ENCODE measurements at regions not wholly inside any gene's neighbourhood (a gene's known extent, or its start where the extent isn't known, plus 50 kb on each side); places are given as distances from the start of the nearest gene placed in this dataset.

DNA sequence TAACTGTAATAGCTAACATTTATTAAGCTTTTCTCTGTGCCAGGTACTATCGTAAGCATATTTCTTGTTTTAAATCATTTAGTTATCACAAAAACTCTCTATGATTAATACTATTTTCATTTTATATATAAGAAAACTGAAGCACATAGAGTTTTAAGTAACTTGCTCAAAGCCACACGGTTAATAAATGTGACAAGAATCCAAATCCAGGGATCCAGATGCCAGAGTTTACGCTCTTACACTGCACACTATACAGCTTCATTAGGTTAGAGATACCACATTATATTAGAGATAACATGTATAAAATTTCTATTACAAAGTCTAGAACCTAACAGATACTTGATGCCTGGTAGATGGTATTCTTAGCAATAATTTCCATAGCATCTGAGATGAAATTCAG, 265.2 kb downstream of the SHOX2 start:
- DNase-seq (ENCODE audit: low read depth, low spot score) (no peak), FAIRE-seq (no peak)
- no peaks in the 10 kb centered on the region for H3K36me3 ChIP-seq (ENCODE audit: control insufficient read depth in 2 of 2, extremely low read depth in 1 of 2, insufficient read depth in 2 of 2, low read length in 2 of 2)
- H2AFZ ChIP-seq (ENCODE audit: control insufficient read depth, low read length): no peak overlapping the region
- H4K20me1 ChIP-seq (ENCODE audit: control insufficient read depth, extremely low read depth, insufficient read depth, low read length): no peaks in the 10 kb centered on the region
- TF ChIP-seq, protein P1, sequence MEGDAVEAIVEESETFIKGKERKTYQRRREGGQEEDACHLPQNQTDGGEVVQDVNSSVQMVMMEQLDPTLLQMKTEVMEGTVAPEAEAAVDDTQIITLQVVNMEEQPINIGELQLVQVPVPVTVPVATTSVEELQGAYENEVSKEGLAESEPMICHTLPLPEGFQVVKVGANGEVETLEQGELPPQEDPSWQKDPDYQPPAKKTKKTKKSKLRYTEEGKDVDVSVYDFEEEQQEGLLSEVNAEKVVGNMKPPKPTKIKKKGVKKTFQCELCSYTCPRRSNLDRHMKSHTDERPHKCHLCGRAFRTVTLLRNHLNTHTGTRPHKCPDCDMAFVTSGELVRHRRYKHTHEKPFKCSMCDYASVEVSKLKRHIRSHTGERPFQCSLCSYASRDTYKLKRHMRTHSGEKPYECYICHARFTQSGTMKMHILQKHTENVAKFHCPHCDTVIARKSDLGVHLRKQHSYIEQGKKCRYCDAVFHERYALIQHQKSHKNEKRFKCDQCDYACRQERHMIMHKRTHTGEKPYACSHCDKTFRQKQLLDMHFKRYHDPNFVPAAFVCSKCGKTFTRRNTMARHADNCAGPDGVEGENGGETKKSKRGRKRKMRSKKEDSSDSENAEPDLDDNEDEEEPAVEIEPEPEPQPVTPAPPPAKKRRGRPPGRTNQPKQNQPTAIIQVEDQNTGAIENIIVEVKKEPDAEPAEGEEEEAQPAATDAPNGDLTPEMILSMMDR (optimal IDR thresholded peaks at IDR 0.05 in 1 of 3, IDR thresholded peaks at IDR 0.05 in 1 of 3, conservative IDR thresholded peaks at IDR 0.05 in 1 of 3; ENCODE audit: extremely low read depth in 1 of 3, insufficient read depth in 2 of 3, low read length in 3 of 3): no peak
- TF ChIP-seq EZH2 (IDR thresholded peaks at IDR 0.05; ENCODE audit: low read length): no peak
- H3K4me3 ChIP-seq (ENCODE audit: control insufficient read depth in 2 of 3, extremely low read depth in 1 of 3, insufficient read depth in 2 of 3, low read depth in 1 of 3, low read length in 3 of 3): no peak overlapping the region
- H3K4me1 ChIP-seq (ENCODE audit: control insufficient read depth, extremely low read depth, insufficient read depth, low read length): no peaks in the 10 kb centered on the region
- dilution Hi-C loops (cut with MboI; ENCODE audit: extremely low pct_ligation_motif_present, low sequenced_read_pairs): no loop called here
- H3K4me2 ChIP-seq (ENCODE audit: control insufficient read depth, extremely low read depth, insufficient read depth, low read depth, low read length): no peak overlapping the region
- H3K9ac ChIP-seq (ENCODE audit: control insufficient read depth, extremely low read depth, insufficient read depth, low read length): no peak overlapping the region
- no peaks in the 10 kb centered on the region for H3K27me3 ChIP-seq (ENCODE audit: control insufficient read depth, extremely low read depth, insufficient read depth, low read length)
- no peaks in the 10 kb centered on the region for H3K9me3 ChIP-seq (ENCODE audit: control insufficient read depth, low read depth, low read length)
- H3K79me2 ChIP-seq (ENCODE audit: control insufficient read depth, insufficient read depth, low read length): no peaks in the 10 kb centered on the region
- H3K9me1 ChIP-seq (ENCODE audit: control insufficient read depth, extremely low read depth, insufficient read depth, low read length): no peaks in the 10 kb centered on the region
- no peak overlapping the region for H3K27ac ChIP-seq (ENCODE audit: control insufficient read depth, insufficient read depth, low read length)

DNA sequence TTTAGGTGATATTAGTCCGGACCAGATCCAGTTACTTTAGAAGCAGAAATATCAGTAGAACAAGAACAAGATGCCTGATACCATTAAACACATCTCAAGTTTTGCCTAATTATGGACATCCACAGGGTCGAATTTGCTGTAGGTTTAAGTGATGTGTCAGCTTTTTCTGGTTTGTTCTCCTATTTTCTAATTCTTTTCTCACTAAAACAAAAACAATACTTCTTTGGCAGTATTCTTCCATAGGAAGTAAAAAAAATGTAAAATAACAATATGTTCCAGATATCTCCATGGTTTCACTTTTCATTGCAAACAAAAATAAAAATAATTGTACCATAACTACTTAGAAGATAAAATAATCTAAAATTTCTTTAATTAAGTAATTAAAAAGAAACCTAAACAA, 265.7 kb downstream of the SHOX2 start:
- no peaks in the 10 kb centered on the region for H4K20me1 ChIP-seq (ENCODE audit: control insufficient read depth, extremely low read depth, insufficient read depth, low read length)
- TF ChIP-seq EZH2 (IDR thresholded peaks at IDR 0.05; ENCODE audit: low read length): no peak
- TF ChIP-seq, protein P1 (optimal IDR thresholded peaks at IDR 0.05 in 1 of 3, IDR thresholded peaks at IDR 0.05 in 1 of 3, conservative IDR thresholded peaks at IDR 0.05 in 1 of 3; ENCODE audit: extremely low read depth in 1 of 3, insufficient read depth in 2 of 3, low read length in 3 of 3): no peak
- H3K36me3 ChIP-seq (ENCODE audit: control insufficient read depth in 2 of 2, extremely low read depth in 1 of 2, insufficient read depth in 2 of 2, low read length in 2 of 2): no peaks in the 10 kb centered on the region
- DNase-seq (ENCODE audit: low read depth, low spot score): no peak
- H3K9me3 ChIP-seq (ENCODE audit: control insufficient read depth, low read depth, low read length): no peaks in the 10 kb centered on the region
- no peaks in the 10 kb centered on the region for H3K4me1 ChIP-seq (ENCODE audit: control insufficient read depth, extremely low read depth, insufficient read depth, low read length)
- no peak overlapping the region for H3K9ac ChIP-seq (ENCODE audit: control insufficient read depth, extremely low read depth, insufficient read depth, low read length)
- no peaks in the 10 kb centered on the region for H3K9me1 ChIP-seq (ENCODE audit: control insufficient read depth, extremely low read depth, insufficient read depth, low read length)
- no peak overlapping the region for H3K4me2 ChIP-seq (ENCODE audit: control insufficient read depth, extremely low read depth, insufficient read depth, low read depth, low read length)
- H3K27ac ChIP-seq (ENCODE audit: control insufficient read depth, insufficient read depth, low read length): no peak overlapping the region
- H3K4me3 ChIP-seq (ENCODE audit: control insufficient read depth in 2 of 3, extremely low read depth in 1 of 3, insufficient read depth in 2 of 3, low read depth in 1 of 3, low read length in 3 of 3): no peak overlapping the region
- FAIRE-seq: no peak
- H3K27me3 ChIP-seq (ENCODE audit: control insufficient read depth, extremely low read depth, insufficient read depth, low read length): no peaks in the 10 kb centered on the region
- no peaks in the 10 kb centered on the region for H3K79me2 ChIP-seq (ENCODE audit: control insufficient read depth, insufficient read depth, low read length)
- dilution Hi-C loops (cut with MboI; ENCODE audit: extremely low pct_ligation_motif_present, low sequenced_read_pairs): no loop called here
- no peak overlapping the region for H2AFZ ChIP-seq (ENCODE audit: control insufficient read depth, low read length)
